Liver (tissue), 8 donors: ENCODE measurements at regions not wholly inside any gene's neighbourhood (a gene's known extent, or its start where the extent isn't known, plus 50 kb on each side); places are given as distances from the start of the nearest gene placed in this dataset.

ENCODE experiments used
- DNase-seq: peaks from one replicate; pipeline ENCODE4 v3.0.0-alpha.2; 2017; ENCODE audit warnings: low spot score
- H3K27ac ChIP-seq, 2 donors: one replicate each; pipeline ENCODE4 v1.7.0; 2013; ENCODE audit warnings: inconsistent platforms in 2 of 2, low read length in 2 of 2, control low read depth in 1 of 2, low read depth in 1 of 2, mild to moderate bottlenecking in 1 of 2
- H3K27me3 ChIP-seq, 4 donors: one replicate each; pipeline versions ENCODE4 v1.6.1 to v1.7.0; 2013; ENCODE audit warnings: low read length in 3 of 4, inconsistent platforms in 1 of 4, mild to moderate bottlenecking in 1 of 4, moderate library complexity in 1 of 4; ENCODE audit not compliant: control insufficient read depth in 4 of 4, insufficient read depth in 4 of 4
- H3K36me3 ChIP-seq, 4 donors: one replicate each; pipeline versions ENCODE4 v1.6.1 to v1.7.0; 2013; ENCODE audit warnings: low read length in 3 of 4, mild to moderate bottlenecking in 3 of 4, low read depth in 1 of 4, moderate library complexity in 1 of 4; ENCODE audit not compliant: control insufficient read depth in 4 of 4, insufficient read depth in 3 of 4
- H3K4me1 ChIP-seq, 4 donors: one replicate each; pipeline versions ENCODE4 v1.6.1 to v1.7.0; 2013; ENCODE audit warnings: low read length in 3 of 4, mild to moderate bottlenecking in 3 of 4, moderate library complexity in 1 of 4; ENCODE audit not compliant: control insufficient read depth in 4 of 4, insufficient read depth in 4 of 4
- H3K4me3 ChIP-seq, 3 donors: one replicate each; pipeline versions ENCODE4 v1.6.1 to v1.7.0; 2013; ENCODE audit warnings: low read length in 3 of 3, control low read depth in 1 of 3, low read depth in 1 of 3, mild to moderate bottlenecking in 1 of 3
- H3K9ac ChIP-seq, 2 donors: one replicate each; pipeline ENCODE4 v1.7.0; 2013; ENCODE audit warnings: low read length in 2 of 2, mild to moderate bottlenecking in 2 of 2, moderate library complexity in 2 of 2, control low read depth in 1 of 2, low read depth in 1 of 2
- H3K9me3 ChIP-seq, 4 donors: one replicate each; pipeline versions ENCODE4 v1.6.1 to v1.7.0; 2013; ENCODE audit warnings: low read length in 3 of 4; ENCODE audit not compliant: control insufficient read depth in 4 of 4
- CTCF ChIP-seq: fragments of 150-350 bp; IDR thresholded peaks from 2 replicates; pipeline ENCODE4 v1.5.1; 2017; ENCODE audit warnings: improper control_type of control experiment, low read depth, low read length; ENCODE audit not compliant: missing input control
- FOXA1 ChIP-seq: IDR thresholded peaks from 2 replicates; pipeline ENCODE4 v1.6.1; 2016; ENCODE audit warnings: antibody characterized with exemption
- GABPA ChIP-seq, 2 donors: IDR thresholded peaks in 1 of 2; conservative IDR thresholded peaks in 1 of 2; 2 replicates each; pipeline ENCODE4 v1.6.1; 2016; ENCODE audit warnings: antibody characterized with exemption in 2 of 2, mild to moderate bottlenecking in 1 of 2, moderate library complexity in 1 of 2
- JUND ChIP-seq, 2 donors: IDR thresholded peaks; 2 replicates each; pipeline ENCODE4 v1.6.1; 2016; ENCODE audit warnings: antibody characterized with exemption in 2 of 2
- MAX ChIP-seq: IDR thresholded peaks from 2 replicates; pipeline ENCODE4 v1.6.1; 2016; ENCODE audit warnings: antibody characterized with exemption
- NR2F2 ChIP-seq: IDR thresholded peaks from 2 replicates; pipeline ENCODE4 v1.6.1; 2016; ENCODE audit warnings: antibody characterized with exemption
- RAD21 ChIP-seq, 2 donors: IDR thresholded peaks; 2 replicates each; pipeline ENCODE4 v1.6.1; 2016; ENCODE audit warnings: antibody characterized with exemption in 2 of 2, mild to moderate bottlenecking in 2 of 2
- REST ChIP-seq: IDR thresholded peaks from 2 replicates; pipeline ENCODE4 v1.6.1; 2016; ENCODE audit warnings: antibody characterized with exemption, mild to moderate bottlenecking
- TAF1 ChIP-seq: conservative IDR thresholded peaks from 2 replicates; pipeline ENCODE4 v1.6.1; 2016; ENCODE audit warnings: antibody characterized with exemption, mild to moderate bottlenecking
- YY1 ChIP-seq: IDR thresholded peaks from 2 replicates; pipeline ENCODE4 v1.6.1; 2016; ENCODE audit warnings: antibody characterized with exemption, mild to moderate bottlenecking
- WGBS: extraction: QIAGEN DNeasy Blood & Tissue Kit; methylation state at CpG from one replicate; pipeline ENCODE4 v1.1.7; 2013; 5-methylcytosine and 5-hydroxymethylcytosine counted together
- donor health status: healthy.
- donor health status: healthy.
- donor health status: healthy.
- donor health status: healthy.
- donor health status: healthy.

GRCh38 chr1:239826211-239826610, 265.5 kb upstream of the FMN2 start:
- DNase-seq, result no peak
- H3K36me3 ChIP-seq, result no peaks in the 10 kb centered on the region
- H3K27ac ChIP-seq, result no peak overlapping the region
- H3K4me3 ChIP-seq, result no peak overlapping the region
- TF ChIP-seq RAD21 (IDR thresholded peaks at IDR 0.05), result no peak
- no peak for TF ChIP-seq GABPA (IDR thresholded peaks at IDR 0.05 in 1 of 2, conservative IDR thresholded peaks at IDR 0.05 in 1 of 2)
- no peaks in the 10 kb centered on the region for H3K9me3 ChIP-seq
- no peak overlapping the region for H3K9ac ChIP-seq
- no peaks in the 10 kb centered on the region for H3K4me1 ChIP-seq
- WGBS, result 79% methylated on average over 5 of the region's 5 CpGs
- peaks cover 0 to 2% (median 0%) of the 10 kb centered on the region in 4 donors for H3K27me3 ChIP-seq

- H3K36me3 ChIP-seq, result no peaks in the 10 kb centered on the region
- H3K4me1 ChIP-seq, result no peaks in the 10 kb centered on the region
- no peak for DNase-seq
- H3K9ac ChIP-seq, result no peak overlapping the region
- 59% methylated on average over 1 of the region's 1 CpG for WGBS
- no peak for TF ChIP-seq CTCF
- no peak overlapping the region for H3K4me3 ChIP-seq
- H3K27me3 ChIP-seq, result peaks cover 0 to 2% (median 0%) of the 10 kb centered on the region in 4 donors
- no peak overlapping the region for H3K27ac ChIP-seq
- no peaks in the 10 kb centered on the region for H3K9me3 ChIP-seq
Observed at GRCh38 chr1:239826736-239827135, 264.9 kb upstream of the FMN2 start.

GRCh38 chr1:239829535-239829934, 262.1 kb upstream of the FMN2 start:
- no peaks in the 10 kb centered on the region for H3K36me3 ChIP-seq
- no peak overlapping the region for H3K27ac ChIP-seq
- no peaks in the 10 kb centered on the region for H3K4me1 ChIP-seq
- peaks cover 0 to 2% (median 0%) of the 10 kb centered on the region in 4 donors for H3K27me3 ChIP-seq
- DNase-seq, result no peak
- no peak overlapping the region for H3K4me3 ChIP-seq
- no peaks in the 10 kb centered on the region for H3K9me3 ChIP-seq
- H3K9ac ChIP-seq, result no peak overlapping the region
- no peak for TF ChIP-seq NR2F2
- TF ChIP-seq MAX, result no peak
- no peak for TF ChIP-seq REST
- no peak for TF ChIP-seq TAF1
- TF ChIP-seq JUND (IDR thresholded peaks at IDR 0.05), result no peak
- TF ChIP-seq FOXA1, result no peak
- no peak for TF ChIP-seq RAD21 (IDR thresholded peaks at IDR 0.05)
- TF ChIP-seq YY1, result no peak
- WGBS, result 83% methylated on average over 1 of the region's 1 CpG
